Effector memory CD4-positive, alpha-beta T cell (primary cell): ENCODE measurements at regions not wholly inside any gene's neighbourhood (a gene's known extent, or its start where the extent isn't known, plus 50 kb on each side); places are given as distances from the start of the nearest gene placed in this dataset.

Experiments used
- DNase-seq, 3 donors: peaks; one replicate each; pipeline ENCODE4 v3.0.0-alpha.2; 2020
- H3K27ac ChIP-seq: 2 replicates; pipeline ENCODE4 v1.7.0; 2013; ENCODE audit warnings: mild to moderate bottlenecking, low read length, moderate library complexity; ENCODE audit not compliant: insufficient read depth, poor library complexity, severe bottlenecking
- H3K27me3 ChIP-seq: replicated peaks from 2 replicates; pipeline ENCODE4 v1.7.0; 2013; ENCODE audit warnings: mild to moderate bottlenecking, low read length; ENCODE audit not compliant: insufficient read depth, control insufficient read depth, poor library complexity, severe bottlenecking
- H3K36me3 ChIP-seq: 2 replicates; pipeline ENCODE4 v1.7.0; 2013; ENCODE audit warnings: mild to moderate bottlenecking, low read length, moderate library complexity; ENCODE audit not compliant: control insufficient read depth, insufficient read depth
- H3K4me1 ChIP-seq: 2 replicates; pipeline ENCODE4 v1.7.0; 2013; ENCODE audit warnings: low read length, mild to moderate bottlenecking; ENCODE audit not compliant: control insufficient read depth, insufficient read depth, poor library complexity, severe bottlenecking
- H3K4me3 ChIP-seq: 2 replicates; pipeline ENCODE4 v1.7.0; 2013; ENCODE audit warnings: low read length, low read depth, mild to moderate bottlenecking; ENCODE audit not compliant: insufficient read depth, poor library complexity, severe bottlenecking
- H3K9me3 ChIP-seq: 2 replicates; pipeline ENCODE4 v1.7.0; 2013; ENCODE audit warnings: mild to moderate bottlenecking, low read length, moderate library complexity; ENCODE audit not compliant: control insufficient read depth

DNA sequence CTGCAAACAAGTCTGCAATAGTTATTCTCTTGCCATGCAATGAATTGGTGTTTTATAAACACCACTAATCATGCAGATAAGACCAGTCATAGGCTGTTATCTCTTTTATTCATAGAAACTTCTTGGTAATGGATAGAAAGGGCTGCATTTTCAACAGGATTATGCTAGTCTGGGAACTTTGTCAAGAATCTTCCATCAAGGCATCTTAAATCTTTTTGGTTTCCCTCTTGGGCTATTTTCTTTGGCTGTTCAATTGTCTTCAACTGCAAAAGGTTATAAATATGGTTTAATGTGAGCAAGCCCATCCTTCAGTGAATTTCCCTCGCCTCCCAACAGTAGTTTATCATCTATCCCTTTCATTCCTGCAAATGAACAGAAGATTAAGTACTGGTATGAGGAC, 59.0 kb upstream of the MINAR1 start:
- H3K9me3 ChIP-seq = no peaks in the 10 kb centered on the region
- no peak overlapping the region for H3K4me3 ChIP-seq
- H3K36me3 ChIP-seq = no peaks in the 10 kb centered on the region
- no peaks in the 10 kb centered on the region for H3K4me1 ChIP-seq
- H3K27me3 ChIP-seq = no peaks in the 10 kb centered on the region
- DNase-seq = no peak
- H3K27ac ChIP-seq = no peak overlapping the region

DNA sequence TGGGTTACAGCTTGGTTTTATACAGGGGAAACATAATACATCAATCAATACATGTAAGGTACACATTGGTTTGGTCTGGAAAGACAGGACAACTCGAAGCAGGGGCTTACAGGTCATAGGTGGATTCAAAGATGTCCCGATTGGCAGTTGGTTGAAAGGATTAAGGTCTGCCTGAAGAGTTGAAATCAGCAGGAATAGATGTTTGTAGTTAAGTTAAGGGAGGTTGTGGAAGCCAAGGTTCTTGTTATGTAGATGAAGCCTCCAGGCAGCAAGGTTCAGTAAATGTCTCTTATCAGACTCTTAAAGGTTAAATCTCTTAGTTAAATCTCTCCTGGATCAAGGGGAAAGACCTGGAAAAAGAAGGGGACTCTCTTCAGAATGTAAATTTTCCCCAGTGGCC, 58.4 kb upstream of the MINAR1 start:
- Histone ChIP-seq H3K27ac (no peak overlapping the region), H3K4me1 (no peaks in the 10 kb centered on the region), H3K9me3 (no peaks in the 10 kb centered on the region), H3K36me3 (no peaks in the 10 kb centered on the region), H3K27me3 (no peaks in the 10 kb centered on the region), H3K4me3 (no peak overlapping the region)
- no peak for DNase-seq

DNA sequence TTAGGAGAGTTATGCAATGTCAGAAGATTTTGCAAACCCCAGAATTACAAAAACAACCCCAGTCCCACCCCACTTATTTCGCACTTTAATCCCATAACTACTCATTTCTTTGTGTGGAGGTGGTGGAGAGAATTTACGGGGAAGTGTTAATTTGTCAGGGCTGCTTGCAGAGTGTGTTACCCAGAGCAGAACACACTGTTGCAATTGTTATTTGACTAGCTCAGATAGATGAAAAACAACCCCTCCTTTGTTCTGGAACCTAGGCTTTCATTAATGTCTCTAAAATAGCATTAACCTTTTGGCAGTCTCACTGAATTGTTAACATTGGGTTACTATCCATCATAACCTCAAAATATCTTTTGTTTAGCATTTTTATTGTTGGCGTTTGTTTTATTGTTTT, 55.8 kb upstream of the MINAR1 start:
- Histone ChIP-seq H3K4me1 (no peaks in the 10 kb centered on the region), H3K36me3 (no peaks in the 10 kb centered on the region)
- no peak for DNase-seq

DNA sequence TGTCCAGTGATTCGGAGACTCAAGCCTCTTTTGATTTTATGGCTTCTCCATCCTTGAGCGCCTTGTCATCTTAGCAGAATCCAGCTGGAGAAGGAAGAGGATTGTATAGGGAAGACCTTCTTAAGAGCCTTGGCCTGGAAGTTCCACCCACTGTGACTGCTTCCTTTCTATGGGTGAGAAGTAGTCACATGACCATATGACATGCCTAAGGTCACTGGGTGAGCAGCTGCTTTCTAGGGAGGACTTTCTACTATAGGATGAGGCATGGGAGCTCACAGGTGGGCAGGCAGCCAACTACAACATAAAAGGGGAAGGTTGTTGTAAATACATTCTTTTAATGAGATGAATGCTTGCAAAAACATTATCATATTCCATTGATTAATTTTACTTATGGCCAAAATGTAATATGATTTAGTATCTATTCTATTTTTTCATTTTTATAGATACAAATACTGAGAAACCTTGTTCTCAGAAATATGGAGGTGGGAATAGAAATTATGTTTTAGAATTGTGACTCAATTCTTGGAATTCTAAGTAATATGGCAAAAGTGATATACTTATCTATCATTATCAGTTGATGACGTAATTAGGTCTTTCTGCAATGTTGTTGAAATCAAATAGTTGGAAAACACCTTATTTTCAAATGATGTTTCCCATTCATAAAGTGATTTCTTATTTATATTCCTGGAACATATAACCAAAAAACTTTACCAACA, 53.6 kb upstream of the MINAR1 start:
- no peak for DNase-seq
- Histone ChIP-seq H3K36me3 (no peaks in the 10 kb centered on the region), H3K9me3 (no peaks in the 10 kb centered on the region), H3K4me3 (no peak overlapping the region), H3K27me3 (no peaks in the 10 kb centered on the region), H3K4me1 (no peaks in the 10 kb centered on the region), H3K27ac (no peak overlapping the region)

More for the DNA sequence above, 55.8 kb upstream of the MINAR1 start:
- H3K27ac ChIP-seq = no peak overlapping the region
- no peak overlapping the region for H3K4me3 ChIP-seq
- H3K9me3 ChIP-seq = no peaks in the 10 kb centered on the region
- H3K27me3 ChIP-seq = no peaks in the 10 kb centered on the region

DNA sequence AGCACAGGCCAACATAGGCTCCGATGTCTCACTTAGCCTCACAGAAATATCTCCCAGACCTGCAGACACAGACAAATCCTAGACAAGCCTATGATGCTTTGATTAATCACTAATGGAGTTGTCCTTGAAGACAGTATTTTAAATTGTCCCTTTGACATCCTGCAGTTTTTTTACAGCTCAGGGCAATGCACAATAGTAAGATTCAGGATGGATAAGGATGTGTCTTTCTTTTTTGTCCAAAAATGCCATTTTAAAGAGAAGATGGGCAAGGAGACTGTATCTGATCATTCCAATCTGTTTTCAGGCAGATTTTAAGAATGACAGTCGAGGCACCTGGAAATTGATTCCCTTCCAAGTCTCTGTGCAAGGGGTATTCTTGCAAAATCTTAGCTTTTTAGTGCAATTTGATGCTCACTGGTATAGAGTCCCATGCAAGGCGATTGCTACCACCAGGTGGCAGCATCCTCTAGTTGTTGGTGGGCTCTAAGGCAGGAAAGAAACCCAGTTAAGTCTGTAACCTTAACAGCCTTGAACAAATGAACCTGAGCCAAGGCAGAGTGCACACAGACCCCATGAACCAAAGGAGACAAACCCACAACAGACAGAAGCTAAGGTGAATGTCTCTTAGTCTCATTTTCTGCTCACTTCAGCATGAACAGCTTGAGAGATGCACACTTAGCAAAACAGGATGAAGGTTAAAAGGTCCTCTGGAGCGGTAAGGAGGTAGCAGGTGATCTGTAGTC, 51.2 kb upstream of the MINAR1 start:
- Histone ChIP-seq H3K4me1 (no peaks in the 10 kb centered on the region), H3K9me3 (no peaks in the 10 kb centered on the region), H3K4me3 (no peak overlapping the region), H3K27me3 (no peaks in the 10 kb centered on the region), H3K27ac (no peak overlapping the region), H3K36me3 (no peaks in the 10 kb centered on the region)
- peak; percentile 35 to 57 (median 36) for DNase-seq

DNA sequence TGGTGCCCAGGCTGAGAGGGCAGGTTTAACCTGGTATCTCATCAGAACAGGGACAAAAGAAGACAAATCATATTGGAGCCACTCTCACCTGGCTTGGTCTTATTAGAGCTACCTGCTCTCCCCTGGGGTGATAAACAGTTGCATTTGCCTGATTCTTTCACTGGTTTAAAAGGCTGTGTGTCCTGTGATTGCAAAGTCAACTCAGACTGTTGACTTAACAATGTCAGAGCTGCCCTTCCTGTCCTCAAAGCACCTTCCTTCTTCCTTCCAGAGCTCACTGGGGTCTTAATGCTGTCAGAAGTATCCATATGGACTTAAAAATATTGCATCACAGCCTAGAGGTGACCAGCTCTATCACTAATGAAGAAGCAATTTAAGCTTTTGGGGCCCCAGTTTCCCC, 50.5 kb upstream of the MINAR1 start:
- Histone ChIP-seq H3K27ac (no peak overlapping the region), H3K4me3 (no peak overlapping the region), H3K9me3 (no peaks in the 10 kb centered on the region), H3K27me3 (no peaks in the 10 kb centered on the region), H3K36me3 (no peaks in the 10 kb centered on the region), H3K4me1 (no peaks in the 10 kb centered on the region)
- no peak for DNase-seq
